SJCRH30 (cell line): ENCODE measurements at regions not wholly inside any gene's neighbourhood (a gene's known extent, or its start where the extent isn't known, plus 50 kb on each side); places are given as distances from the start of the nearest gene placed in this dataset.

Experiments used
- DNase-seq, 2 experiments: peaks; one replicate each; pipeline ENCODE4 v3.0.0-alpha.2; 2015 to 2020
- H3K27ac ChIP-seq: fragments of 250-450 bp; sonication (Bioruptor Pico); 2 replicates; pipeline ENCODE4 v1.5.1; 2020; ENCODE audit warnings: mild to moderate bottlenecking, moderate library complexity
- H3K27me3 ChIP-seq: fragments of 250-450 bp; sonication (Bioruptor Pico); 2 replicates; pipeline ENCODE4 v1.5.1; 2020; ENCODE audit warnings: mild to moderate bottlenecking, moderate library complexity
- H3K36me3 ChIP-seq: fragments of 250-450 bp; sonication (Bioruptor Pico); 2 replicates; pipeline ENCODE4 v1.5.1; 2020; ENCODE audit warnings: mild to moderate bottlenecking, moderate library complexity
- H3K4me1 ChIP-seq: fragments of 250-450 bp; sonication (Bioruptor Pico); 2 replicates; pipeline ENCODE4 v1.5.1; 2020; ENCODE audit warnings: mild to moderate bottlenecking, moderate library complexity
- H3K4me3 ChIP-seq: fragments of 250-450 bp; sonication (Bioruptor Pico); 2 replicates; pipeline ENCODE4 v1.5.1; 2020; ENCODE audit warnings: mild to moderate bottlenecking, moderate library complexity
- H3K9me3 ChIP-seq: fragments of 250-450 bp; sonication (Bioruptor Pico); replicated peaks from 2 replicates; pipeline ENCODE4 v1.5.1; 2020; ENCODE audit warnings: mild to moderate bottlenecking, moderate library complexity

DNA sequence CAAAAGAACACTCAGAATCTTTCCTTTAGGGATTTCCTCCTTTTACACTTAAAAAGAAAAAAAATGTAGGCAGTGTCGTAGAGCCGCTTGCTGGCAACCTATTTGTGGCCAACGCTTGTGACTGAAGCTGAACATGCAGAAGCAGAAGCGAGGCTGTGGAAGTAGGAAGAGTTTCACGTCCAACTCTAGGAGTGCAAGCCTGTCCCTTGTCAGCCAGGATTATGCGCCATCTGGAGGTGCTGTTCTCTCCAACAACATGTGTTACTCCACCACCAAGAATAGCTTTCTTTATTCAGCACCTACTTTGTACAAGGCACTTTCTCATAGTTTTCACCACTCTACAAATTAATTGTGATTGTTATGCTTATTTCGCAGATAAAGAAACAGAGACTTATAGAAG, 223.2 kb upstream of the LMCD1 start:
- no peak overlapping the region for H3K4me3 ChIP-seq
- H3K27ac ChIP-seq, result no peak overlapping the region
- H3K9me3 ChIP-seq, result no peaks in the 10 kb centered on the region
- H3K27me3 ChIP-seq, result no peaks in the 10 kb centered on the region
- no peaks in the 10 kb centered on the region for H3K4me1 ChIP-seq
- DNase-seq, result peak in 1 of 2 experiments; percentile 6
- no peaks in the 10 kb centered on the region for H3K36me3 ChIP-seq

DNA sequence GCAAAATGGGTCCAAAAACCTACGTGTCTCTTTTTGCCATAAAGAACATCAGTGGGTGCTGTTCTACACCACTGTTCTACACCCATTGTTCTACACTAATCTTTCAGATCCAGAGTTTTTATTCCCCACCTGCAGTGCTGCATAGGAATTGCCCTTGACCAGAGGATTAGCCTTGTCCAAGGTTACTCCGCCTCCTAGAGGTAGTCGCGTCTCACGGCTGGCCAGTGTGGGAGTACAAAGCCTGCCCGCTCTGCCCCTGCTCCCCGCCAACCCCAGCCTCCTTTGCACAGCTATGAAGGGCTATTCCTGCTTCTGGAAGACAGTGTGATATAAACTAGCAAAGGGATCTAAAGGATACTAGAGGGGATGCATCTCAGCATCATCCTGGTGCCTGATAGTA, 222.1 kb upstream of the LMCD1 start:
- no peak overlapping the region for H3K27ac ChIP-seq
- H3K4me3 ChIP-seq, result no peak overlapping the region
- no peaks in the 10 kb centered on the region for H3K4me1 ChIP-seq
- no peaks in the 10 kb centered on the region for H3K36me3 ChIP-seq
- H3K27me3 ChIP-seq, result no peaks in the 10 kb centered on the region
- H3K9me3 ChIP-seq, result no peaks in the 10 kb centered on the region
- no peak for DNase-seq

DNA sequence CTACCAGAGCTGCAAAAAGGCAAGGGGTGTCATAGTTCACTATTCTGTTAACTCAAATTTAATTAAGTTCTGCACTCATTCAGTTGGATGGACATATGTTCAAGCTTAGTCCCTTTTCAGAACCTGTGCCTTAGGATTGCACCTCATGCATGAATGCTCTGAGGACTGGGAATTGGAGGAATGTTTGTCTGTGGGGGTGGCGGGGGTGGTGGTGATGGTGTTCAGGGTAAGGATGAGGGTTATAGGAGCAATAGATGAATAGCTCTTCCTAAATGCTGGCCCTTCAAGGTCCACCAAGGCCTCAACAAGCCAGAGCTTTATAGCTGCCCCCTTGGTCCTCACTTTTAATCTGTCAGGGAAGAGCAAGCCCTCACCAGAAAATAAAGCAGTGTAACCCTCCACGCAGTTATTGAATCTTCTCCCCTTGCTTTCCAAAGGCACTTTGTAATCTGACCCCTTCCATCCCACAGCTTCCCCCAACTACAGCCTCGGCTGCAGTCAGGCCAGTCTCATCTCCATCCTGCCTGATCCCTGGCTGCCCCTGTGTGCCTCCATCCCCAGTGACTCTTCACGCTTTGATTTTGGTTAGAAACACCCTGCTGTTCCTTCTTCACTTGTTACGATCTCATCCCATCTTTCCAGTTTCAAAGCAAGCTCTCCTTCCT, 221.6 kb upstream of the LMCD1 start:
- H3K36me3 ChIP-seq, result no peaks in the 10 kb centered on the region
- H3K27me3 ChIP-seq, result no peaks in the 10 kb centered on the region

DNA sequence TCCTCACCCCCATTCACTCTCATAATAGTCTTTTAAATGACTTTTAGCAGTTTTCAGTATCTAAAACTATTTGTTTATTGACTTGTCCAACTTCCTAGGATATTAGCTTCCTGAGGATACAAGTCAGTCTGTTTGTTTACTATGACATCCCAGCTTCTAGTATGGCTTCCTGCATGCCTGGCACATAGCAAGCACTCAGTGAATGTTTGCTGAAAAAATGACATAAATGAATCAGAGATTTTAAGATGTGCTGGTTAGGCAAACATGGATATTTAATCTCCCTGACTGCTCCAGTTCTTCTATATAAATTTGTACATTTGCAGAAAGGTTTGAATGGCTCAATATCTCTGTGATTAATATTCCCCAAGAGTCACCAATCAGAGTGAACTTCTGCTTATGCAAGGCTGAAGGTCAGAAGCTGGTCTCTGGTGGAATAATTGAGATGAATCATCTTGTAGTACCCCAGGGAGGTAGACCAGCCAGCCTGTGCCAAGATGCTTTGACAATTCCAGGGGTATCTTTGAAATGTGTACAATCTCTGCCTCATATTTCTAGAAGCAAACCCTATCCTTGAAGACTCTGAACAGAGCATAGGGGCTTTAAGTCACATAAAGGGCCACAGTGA, 219.0 kb upstream of the LMCD1 start:
- no peaks in the 10 kb centered on the region for H3K9me3 ChIP-seq
- H3K4me1 ChIP-seq, result no peaks in the 10 kb centered on the region
- DNase-seq, result no peak
- no peak overlapping the region for H3K4me3 ChIP-seq
- no peaks in the 10 kb centered on the region for H3K36me3 ChIP-seq
- H3K27ac ChIP-seq, result no peak overlapping the region
- H3K27me3 ChIP-seq, result no peaks in the 10 kb centered on the region

More for the DNA sequence above, 221.6 kb upstream of the LMCD1 start:
- Histone ChIP-seq H3K9me3 (no peaks in the 10 kb centered on the region), H3K27ac (no peak overlapping the region), H3K4me1 (no peaks in the 10 kb centered on the region), H3K4me3 (no peak overlapping the region)
- peak in 1 of 2 experiments; percentile 31 for DNase-seq

DNA sequence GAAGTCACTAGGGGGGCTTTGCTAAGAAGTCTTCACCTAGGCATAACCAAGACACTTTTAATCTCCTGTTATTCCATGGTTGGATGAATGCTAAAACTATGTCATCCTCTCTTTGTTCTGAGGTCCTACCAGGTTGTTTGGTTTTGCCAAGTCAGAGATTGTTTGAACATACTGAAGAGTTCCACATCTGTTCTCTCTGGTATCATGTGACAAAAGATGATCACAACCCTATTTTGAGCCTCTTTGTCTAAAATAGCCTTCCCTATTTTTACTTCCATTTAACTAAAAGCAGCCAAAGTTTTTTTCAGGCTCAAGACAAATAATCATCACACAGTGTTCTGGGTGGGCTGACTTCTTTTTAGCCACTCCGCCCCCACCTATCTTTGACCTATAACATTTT, 218.4 kb upstream of the LMCD1 start:
- H3K4me3 ChIP-seq, result no peak overlapping the region
- no peak overlapping the region for H3K27ac ChIP-seq
- H3K4me1 ChIP-seq, result no peaks in the 10 kb centered on the region
- no peak for DNase-seq
- H3K9me3 ChIP-seq, result no peaks in the 10 kb centered on the region
- no peaks in the 10 kb centered on the region for H3K27me3 ChIP-seq
- no peaks in the 10 kb centered on the region for H3K36me3 ChIP-seq

DNA sequence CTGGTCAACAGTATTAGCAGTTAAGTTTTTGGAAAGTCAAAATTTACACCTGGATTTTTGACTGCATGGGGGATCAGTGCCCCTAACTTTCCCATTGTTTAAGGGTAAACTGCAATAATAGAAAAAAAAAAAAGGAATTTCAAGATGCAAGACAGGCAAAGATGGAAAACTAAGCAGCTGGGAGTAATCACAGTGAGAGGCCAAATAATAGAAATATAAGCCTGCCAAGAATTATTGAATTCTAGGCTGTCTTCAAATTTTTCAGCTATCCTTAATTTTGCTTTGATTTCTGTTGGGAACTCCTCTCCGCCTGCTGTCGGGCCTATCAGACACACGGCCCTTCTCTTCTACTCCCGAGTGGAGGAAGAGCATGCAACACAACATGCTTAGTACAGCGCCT, 215.5 kb upstream of the LMCD1 start:
- Histone ChIP-seq H3K36me3 (no peaks in the 10 kb centered on the region), H3K27me3 (no peaks in the 10 kb centered on the region), H3K4me3 (no peak overlapping the region), H3K27ac (no peak overlapping the region), H3K4me1 (no peaks in the 10 kb centered on the region), H3K9me3 (no peaks in the 10 kb centered on the region)
- no peak for DNase-seq

DNA sequence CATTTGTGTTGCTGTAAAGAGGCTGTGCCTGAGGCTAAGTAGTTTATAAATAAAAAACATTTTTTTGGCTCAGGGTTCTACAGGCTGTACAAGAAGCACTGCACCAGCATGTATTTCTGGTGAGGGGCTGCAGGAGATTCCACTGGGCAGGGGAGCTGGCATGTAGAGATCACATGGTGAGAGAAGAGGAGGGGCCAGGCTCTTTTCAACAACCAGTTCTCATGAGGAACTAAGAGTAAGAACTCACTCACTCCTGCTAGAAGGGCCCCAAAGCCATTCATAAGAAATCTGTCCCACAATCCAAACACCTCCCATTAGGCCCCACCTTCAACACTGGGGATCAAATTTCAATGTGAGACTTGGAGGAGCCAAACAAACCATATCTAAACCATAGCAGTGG, 214.9 kb upstream of the LMCD1 start:
- DNase-seq, result peak in 1 of 2 experiments; percentile 15
- no peak overlapping the region for H3K27ac ChIP-seq
- H3K4me1 ChIP-seq, result no peaks in the 10 kb centered on the region

DNA sequence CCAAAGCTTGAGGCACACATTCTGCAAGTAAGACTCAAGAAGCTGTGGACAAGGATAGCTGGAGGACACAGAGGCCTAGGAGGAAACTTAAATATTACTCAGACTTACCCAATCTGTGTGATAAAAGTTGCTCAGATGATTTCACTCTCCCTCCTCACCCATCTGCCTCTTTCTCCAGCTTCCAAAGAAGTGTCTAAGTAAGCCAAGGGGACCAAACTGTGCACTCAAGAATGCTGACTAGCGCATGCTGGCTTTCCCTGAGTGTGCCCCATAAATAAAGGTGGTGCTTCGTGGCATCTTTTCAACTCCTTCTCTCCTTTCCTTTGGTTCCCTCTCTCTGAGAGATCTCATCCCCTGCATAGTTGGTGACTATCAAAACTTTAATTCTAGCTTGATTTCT, 211.0 kb upstream of the LMCD1 start:
- no peak overlapping the region for H3K27ac ChIP-seq
- H3K4me1 ChIP-seq, result no peaks in the 10 kb centered on the region
- no peak for DNase-seq
- no peak overlapping the region for H3K4me3 ChIP-seq
- no peaks in the 10 kb centered on the region for H3K27me3 ChIP-seq
- H3K36me3 ChIP-seq, result no peaks in the 10 kb centered on the region
- H3K9me3 ChIP-seq, result no peaks in the 10 kb centered on the region

More for the DNA sequence above, 214.9 kb upstream of the LMCD1 start:
- Histone ChIP-seq H3K36me3 (no peaks in the 10 kb centered on the region), H3K27me3 (no peaks in the 10 kb centered on the region), H3K4me3 (no peak overlapping the region), H3K9me3 (no peaks in the 10 kb centered on the region)

DNA sequence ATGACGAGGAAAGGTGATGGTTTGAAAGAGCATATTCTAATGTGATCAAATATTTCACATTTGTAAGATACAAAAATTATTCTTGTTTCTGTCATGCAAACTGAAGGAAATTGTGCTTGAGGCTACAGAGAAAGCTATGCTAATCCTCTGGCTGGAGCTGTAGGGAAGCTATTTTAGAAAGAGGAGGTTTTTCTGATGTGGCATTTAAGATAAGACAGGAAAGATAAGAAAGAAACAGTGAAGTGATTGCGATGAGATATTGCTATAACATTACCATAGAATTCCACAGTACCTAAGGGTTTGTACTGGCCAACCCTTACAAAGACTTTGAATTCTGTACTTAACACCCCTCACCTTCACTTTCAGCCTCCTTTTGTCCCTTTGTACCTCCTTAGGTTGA, 205.2 kb upstream of the LMCD1 start:
- H3K4me1 ChIP-seq, result no peaks in the 10 kb centered on the region
- no peak for DNase-seq
- no peak overlapping the region for H3K27ac ChIP-seq
- no peaks in the 10 kb centered on the region for H3K9me3 ChIP-seq
- no peaks in the 10 kb centered on the region for H3K27me3 ChIP-seq
- no peak overlapping the region for H3K4me3 ChIP-seq
- no peaks in the 10 kb centered on the region for H3K36me3 ChIP-seq

DNA sequence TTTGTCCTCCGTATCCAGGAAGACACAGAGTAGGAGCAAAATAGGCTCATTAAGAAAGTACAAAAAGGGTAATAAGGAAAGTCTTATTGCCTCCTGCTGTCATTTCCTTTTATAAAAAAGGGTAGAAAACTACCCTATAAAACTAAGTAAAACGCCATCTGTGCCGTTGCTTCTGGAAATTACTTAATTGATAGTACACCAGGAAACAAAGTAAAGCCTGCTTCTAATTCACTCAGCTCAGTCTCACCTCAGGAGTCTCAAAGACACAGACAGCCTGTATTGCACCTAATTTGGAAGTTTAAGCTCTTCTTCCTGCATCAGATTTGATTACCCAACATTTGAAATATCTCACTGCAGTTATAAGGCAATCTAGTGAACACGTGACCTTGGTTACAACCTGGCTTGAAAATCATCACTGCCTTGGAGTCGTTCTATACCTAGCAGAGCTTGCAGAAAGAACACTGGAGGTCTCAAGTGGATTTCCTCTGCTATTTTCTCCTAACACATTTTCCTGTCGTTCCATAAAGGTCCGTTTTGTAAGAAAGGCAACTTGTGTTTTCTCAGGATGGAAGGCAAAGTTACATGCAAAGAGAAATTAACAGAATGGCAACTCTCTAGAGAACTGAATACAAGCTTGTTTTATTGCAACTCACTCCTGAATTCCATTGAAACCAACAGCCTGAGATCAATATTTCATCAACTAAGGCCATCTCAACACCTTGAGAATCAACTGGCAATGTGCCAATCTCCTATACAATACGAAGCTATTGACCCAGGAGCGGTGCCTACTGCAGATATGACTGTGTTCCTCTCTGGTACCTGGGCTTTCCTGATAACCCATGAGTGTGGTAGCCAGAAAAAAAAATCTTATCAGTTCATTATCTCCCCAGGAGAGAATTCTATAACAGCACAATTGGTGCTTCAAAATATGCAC, 203.3 kb upstream of the LMCD1 start:
- Histone ChIP-seq H3K4me1 (no peaks in the 10 kb centered on the region), H3K27me3 (no peaks in the 10 kb centered on the region), H3K4me3 (no peak overlapping the region), H3K9me3 (no peaks in the 10 kb centered on the region), H3K36me3 (no peaks in the 10 kb centered on the region), H3K27ac (no peak overlapping the region)
- no peak for DNase-seq

DNA sequence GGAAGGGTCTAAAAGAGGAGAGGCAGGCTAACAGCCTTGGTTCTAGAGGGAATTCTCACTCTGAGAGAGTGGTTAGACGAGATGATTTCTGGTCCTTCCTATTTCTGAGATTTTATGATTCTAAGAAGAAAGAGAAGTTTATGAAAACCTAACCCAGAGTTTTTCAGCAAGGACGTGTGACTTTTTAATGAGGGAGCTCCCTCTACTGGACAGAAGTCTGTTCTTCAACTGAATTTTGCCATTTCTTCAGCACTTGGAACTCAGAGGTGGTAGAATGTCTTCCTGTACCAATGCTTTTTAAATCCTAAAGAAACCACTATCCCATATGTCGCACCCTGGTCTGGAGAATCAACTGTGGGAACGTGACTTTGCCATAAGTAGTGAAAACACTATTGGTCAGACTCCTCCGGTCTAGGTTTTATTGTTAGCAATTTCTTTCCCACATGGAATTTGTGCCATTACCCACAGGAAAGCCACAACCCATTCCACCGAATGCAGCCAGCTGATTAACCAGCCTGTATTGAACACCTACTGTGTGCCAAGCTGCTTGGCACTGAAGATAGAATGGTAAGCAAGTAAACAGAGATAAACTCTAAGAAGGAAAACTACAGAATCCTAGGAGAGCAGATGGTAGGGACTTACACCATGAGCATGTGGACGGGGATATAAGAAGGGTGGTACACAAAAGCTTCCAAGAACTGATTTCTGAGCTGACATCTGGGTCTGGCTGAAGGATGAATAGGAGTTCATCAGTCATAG, 199.5 kb upstream of the LMCD1 start:
- H3K9me3 ChIP-seq, result no peaks in the 10 kb centered on the region
- peak in 1 of 2 experiments; percentile 68 for DNase-seq
- no peak overlapping the region for H3K27ac ChIP-seq
- no peaks in the 10 kb centered on the region for H3K4me1 ChIP-seq
- no peak overlapping the region for H3K4me3 ChIP-seq
- no peaks in the 10 kb centered on the region for H3K27me3 ChIP-seq
- H3K36me3 ChIP-seq, result no peaks in the 10 kb centered on the region

DNA sequence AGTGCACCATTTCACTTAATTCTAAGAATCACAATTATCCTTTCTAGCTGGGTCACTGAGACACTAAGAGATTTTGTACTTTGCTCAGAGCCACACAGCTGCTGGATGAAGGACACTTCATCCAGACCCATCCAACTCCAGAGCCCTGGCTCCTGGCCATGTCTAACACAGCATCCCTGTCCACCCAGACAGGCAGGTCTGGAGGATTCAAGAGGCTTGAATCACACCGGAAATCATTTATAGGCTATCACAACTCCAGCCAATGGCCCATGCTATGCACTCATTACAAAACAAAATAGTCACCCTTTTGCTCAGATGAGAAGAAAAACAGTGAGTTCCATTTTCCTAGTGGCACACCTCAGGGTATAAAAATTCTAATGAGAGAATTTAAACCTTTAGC, 198.2 kb upstream of the LMCD1 start:
- Histone ChIP-seq H3K4me3 (no peak overlapping the region), H3K27me3 (no peaks in the 10 kb centered on the region), H3K27ac (no peak overlapping the region), H3K36me3 (no peaks in the 10 kb centered on the region), H3K9me3 (no peaks in the 10 kb centered on the region), H3K4me1 (no peaks in the 10 kb centered on the region)
- no peak for DNase-seq

DNA sequence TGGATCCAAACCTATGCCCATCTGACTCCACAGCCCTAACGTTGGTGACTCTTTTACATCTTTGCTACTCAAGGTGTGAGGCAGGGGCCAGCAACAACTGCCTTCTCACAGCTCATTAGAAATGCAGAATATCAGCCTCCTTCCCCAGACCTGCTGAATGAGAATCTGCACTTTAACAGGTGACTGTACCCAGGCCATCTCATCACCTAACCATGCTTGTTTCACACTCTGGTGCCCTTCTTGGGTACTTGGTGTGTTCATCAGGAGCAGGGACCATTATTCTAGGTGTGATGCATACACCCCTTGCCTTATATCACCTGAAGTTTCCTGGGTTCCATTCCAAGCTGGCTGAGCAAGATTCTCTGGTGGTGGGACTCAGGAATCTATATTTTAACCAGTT, 196.3 kb upstream of the LMCD1 start:
- Histone ChIP-seq H3K4me3 (no peak overlapping the region), H3K27ac (no peak overlapping the region)

DNA sequence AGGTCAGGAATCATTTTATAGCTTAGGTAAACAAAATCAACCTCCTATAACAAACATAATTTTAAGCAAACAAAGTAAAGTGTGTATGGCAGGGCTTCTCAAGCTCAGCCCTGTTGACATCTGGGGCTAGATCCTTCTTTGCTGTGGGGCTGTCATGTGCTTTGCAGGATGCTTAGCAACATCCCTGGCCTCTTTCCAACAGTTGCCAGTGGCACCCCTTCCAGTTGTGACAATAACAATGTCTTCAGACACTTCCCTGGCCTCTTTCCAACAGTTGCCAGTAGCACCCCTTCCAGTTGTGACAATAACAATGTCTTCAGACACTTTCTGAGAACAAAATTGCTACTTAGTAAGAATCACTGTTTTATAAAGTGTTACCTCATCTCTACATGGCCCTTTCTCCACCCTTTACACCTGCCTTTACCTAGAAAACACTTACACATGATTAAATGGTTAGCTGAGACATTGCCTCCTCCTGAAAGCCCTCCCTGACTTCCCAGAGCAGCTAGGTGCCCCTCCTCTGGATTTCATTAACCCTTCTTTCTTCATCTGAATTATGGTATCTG, 194.0 kb upstream of the LMCD1 start:
- Histone ChIP-seq H3K9me3 (peaks cover 4% of the 10 kb centered on the region; the same call in 1 of the 2 replicates), H3K27ac (no peak overlapping the region), H3K27me3 (no peaks in the 10 kb centered on the region), H3K4me1 (no peaks in the 10 kb centered on the region), H3K36me3 (no peaks in the 10 kb centered on the region), H3K4me3 (no peak overlapping the region)
- no peak for DNase-seq

More for the DNA sequence above, 196.3 kb upstream of the LMCD1 start:
- no peaks in the 10 kb centered on the region for H3K4me1 ChIP-seq
- no peaks in the 10 kb centered on the region for H3K27me3 ChIP-seq
- H3K36me3 ChIP-seq, result no peaks in the 10 kb centered on the region
- peaks cover 4% of the 10 kb centered on the region; the same call in 1 of the 2 replicates for H3K9me3 ChIP-seq
- DNase-seq, result no peak
